GM21390 (cell line): ENCODE measurements at regions not wholly inside any gene's neighbourhood (a gene's known extent, or its start where the extent isn't known, plus 50 kb on each side); places are given as distances from the start of the nearest gene placed in this dataset.

Experiments
- ATAC-seq: cut with Tn5 transposase; IDR thresholded peaks from one replicate; pipeline ENCODE4 v1.9.1; 2021; ENCODE audit not compliant: unreplicated experiment

DNA sequence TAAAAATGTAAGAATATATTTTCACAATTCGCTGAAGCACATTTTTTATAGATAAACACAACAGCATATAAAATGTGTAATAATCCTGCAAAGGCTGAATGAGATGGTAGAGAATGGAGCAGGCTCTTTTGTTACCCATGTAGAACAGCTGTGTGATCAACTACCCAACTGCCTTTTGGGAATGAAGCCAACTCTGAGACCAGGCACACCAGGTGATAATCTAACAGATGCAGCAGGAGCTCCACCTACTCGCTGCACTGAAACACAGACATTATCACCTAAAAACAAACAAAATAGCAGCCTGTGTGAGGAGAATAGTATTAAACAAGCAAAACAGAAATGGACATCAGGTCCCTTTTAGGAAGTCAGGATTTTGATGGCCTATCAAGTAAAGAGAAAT lies 183.3 kb downstream of the CCDC59 start:
- ATAC-seq: no peak

GRCh38 chr12:82174383-82174782 lies 183.8 kb downstream of the CCDC59 start:
- no peak for ATAC-seq

GRCh38 chr12:82149045-82149444 lies 209.1 kb downstream of the CCDC59 start:
- no peak for ATAC-seq

DNA sequence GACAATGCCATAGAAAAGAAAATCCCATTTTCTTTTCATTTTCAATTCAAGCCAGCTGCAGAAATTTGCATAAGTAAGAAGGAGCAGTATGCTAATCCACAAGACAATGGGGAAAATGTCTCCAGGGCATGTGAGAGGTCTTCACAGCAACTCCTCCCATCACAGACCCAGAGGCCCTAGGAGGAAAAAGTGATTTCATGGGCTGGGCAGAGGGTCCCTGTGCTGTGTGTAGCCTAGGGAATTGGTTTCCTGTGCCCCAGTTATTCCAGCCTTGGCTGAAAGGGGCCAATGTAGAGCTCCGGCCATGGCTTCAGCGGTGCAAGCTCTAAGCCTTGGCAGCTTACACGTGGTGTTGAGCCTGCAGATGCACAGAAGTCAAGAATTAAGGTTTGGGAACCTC lies 211.4 kb downstream of the CCDC59 start:
- ATAC-seq: no peak

GRCh38 chr12:82144505-82144904 lies 213.7 kb downstream of the CCDC59 start:
- no peak for ATAC-seq

- no peak for ATAC-seq
Measured at GRCh38 chr12:82132390-82132789, 225.8 kb downstream of the CCDC59 start.

DNA sequence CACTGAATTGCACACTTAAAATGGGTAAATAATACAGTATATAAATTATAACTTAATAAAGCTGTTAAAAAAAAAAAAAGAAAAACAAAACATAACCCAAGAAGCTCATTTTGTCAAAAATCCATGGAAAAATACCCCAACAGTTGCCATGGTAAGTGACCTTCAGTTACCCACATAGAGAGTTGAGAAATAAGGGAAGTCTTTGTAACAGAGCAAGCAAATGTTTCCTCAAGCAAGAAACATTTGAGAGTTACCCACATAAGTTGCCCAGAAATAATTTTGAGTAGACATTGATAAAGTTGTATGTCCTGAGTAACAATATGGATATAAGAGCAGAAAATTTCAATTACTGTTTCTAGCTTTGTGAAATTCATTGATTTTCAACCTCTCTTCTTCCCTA lies 227.4 kb downstream of the CCDC59 start:
- ATAC-seq: no peak

DNA sequence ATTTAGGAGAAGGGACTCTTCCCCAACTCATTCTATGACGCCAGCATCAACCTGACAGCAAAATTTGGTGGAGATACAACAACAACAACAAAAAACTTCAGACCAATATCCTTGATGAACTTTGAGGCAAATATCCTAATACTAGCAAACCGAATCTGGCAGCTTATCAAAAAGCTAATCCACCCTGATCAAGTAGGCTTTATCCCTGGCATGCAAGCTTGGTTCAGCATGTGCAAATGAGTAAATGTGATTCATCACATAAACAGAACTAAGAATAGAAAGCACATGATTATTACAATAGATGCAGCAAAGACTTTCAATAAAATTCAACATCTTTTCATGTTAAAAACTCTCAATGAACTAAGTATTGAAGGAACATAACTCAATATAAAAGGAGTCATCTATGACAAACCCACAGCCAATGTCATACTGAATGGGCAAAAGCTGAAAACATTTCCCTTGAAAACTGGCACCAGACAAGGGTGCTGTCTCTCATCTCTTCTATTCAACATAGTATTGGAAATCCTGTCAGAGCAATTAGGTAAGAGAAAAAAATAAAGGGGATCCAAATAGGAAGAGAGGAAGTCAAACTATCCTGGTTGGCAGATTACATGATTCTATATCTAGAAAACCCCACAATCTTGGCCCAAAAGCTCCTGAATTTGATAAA lies 233.3 kb downstream of the CCDC59 start:
- ATAC-seq: no peak

GRCh38 chr12:82121545-82121944 lies 236.6 kb downstream of the CCDC59 start:
- no peak for ATAC-seq

GRCh38 chr12:82120901-82121300 lies 237.3 kb downstream of the CCDC59 start:
- no peak for ATAC-seq

GRCh38 chr12:82109243-82109642 lies 248.9 kb downstream of the CCDC59 start:
- no peak for ATAC-seq

DNA sequence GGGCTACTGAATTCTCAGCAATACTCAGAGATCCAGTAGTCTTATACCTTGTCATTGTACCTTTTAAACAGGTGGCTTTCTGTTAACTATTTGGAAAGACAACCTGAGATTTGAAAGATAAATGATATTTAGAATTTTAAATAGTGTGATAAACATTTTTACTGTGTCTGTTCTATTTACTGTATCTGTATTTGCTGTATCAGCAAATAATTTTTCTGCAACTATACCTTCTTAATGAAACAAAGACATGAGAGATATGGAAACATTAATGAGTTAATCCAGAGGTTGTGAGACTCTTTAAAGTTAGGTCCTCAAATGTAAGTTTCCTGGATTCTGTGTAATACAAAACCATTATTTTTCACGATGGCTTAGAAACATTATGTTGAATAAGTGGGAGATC lies 249.6 kb downstream of the CCDC59 start:
- no peak for ATAC-seq

- no peak for ATAC-seq
Measured at GRCh38 chr12:82099216-82099615, 259.0 kb downstream of the CCDC59 start.

DNA sequence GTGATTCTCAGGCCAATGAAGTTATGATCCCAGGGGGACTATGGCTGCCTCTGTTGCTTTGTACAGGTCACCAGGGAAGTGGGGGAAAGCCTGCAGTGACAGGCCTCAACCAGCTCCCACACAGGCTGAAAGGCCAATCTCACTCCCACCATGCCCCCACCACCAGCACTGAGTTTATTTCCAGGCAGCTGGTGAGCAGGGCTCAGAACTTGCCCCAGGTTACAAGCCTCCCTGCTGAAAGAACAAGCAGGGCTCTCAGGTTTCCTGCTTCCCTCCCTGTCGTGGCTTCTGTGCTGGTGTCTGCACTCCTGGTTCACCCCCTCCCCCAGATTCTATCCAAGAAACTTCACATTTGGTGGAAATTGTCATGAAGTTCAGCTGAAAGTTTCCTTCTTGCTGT lies 260.3 kb downstream of the CCDC59 start:
- no peak for ATAC-seq

- no peak for ATAC-seq
Measured at GRCh38 chr12:82097438-82097837, 260.7 kb downstream of the CCDC59 start.

- no peak for ATAC-seq
Measured at GRCh38 chr12:82090165-82090564, 268.0 kb downstream of the CCDC59 start.

GRCh38 chr12:82089369-82090121 lies 268.6 kb downstream of the CCDC59 start:
- no peak for ATAC-seq

GRCh38 chr12:82082501-82082900 lies 275.7 kb downstream of the CCDC59 start:
- ATAC-seq: no peak

GRCh38 chr12:82069931-82070514 lies 288.2 kb downstream of the CCDC59 start:
- no peak for ATAC-seq

DNA sequence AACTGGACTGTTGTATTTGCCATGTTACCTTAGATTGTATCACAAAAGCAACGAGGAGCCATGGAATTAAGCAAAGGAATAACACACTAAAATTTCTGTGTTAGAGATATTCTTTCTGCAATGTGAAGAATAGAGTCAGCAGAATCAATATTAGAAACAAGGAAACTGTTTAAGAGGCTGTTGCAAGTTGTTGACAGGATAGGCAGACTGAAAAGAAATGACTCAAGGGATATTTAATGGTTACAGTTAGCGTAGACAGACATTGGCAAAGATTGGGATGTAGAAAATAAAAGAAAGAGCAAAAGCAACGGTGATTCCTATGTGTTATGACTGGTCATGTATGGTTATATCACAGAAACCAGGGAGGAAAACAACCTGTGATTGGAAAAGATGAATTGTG lies 299.0 kb upstream of the PPFIA2 start:
- no peak for ATAC-seq

- no peak for ATAC-seq
Measured at GRCh38 chr12:82057770-82058169, 298.6 kb upstream of the PPFIA2 start.

DNA sequence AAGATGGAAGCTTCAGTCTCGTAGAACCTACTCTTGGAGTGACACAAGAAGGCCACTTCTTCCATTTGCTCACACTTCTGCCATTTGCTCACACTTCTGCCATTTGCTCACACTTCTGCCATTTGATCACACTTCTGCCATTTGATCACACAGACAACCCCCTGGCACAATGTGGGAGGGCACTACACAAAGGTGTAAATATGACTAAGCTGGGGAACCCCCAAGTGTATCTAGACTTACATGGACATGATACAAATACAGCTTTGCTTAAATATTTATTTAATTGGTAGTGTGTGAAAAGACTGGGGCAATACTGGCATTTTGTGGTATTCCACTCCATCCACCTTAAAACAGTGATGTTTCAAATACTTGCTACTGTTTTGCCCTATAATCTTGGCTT lies 296.2 kb upstream of the PPFIA2 start:
- ATAC-seq: no peak
